H9 (cell line): ENCODE measurements at regions not wholly inside any gene's neighbourhood (a gene's known extent, or its start where the extent isn't known, plus 50 kb on each side); places are given as distances from the start of the nearest gene placed in this dataset.

ENCODE experiments used
- DNase-seq: peaks from one replicate; pipeline ENCODE4 v3.0.0-alpha.2; 2017
- H2AFZ ChIP-seq: one replicate; pipeline ENCODE4 v1.6.1; 2013; ENCODE audit warnings: mild to moderate bottlenecking, low read length, control low read depth, moderate library complexity
- H2AK5ac ChIP-seq: 2 replicates; pipeline ENCODE4 v1.6.1; 2013; ENCODE audit warnings: low read length, control low read depth, mixed read lengths; ENCODE audit not compliant: insufficient read length
- H2BK120ac ChIP-seq: one replicate; pipeline ENCODE4 v1.6.1; 2013; ENCODE audit warnings: low read depth, mild to moderate bottlenecking, low read length, control low read depth, inconsistent platforms; ENCODE audit not compliant: poor library complexity, severe bottlenecking
- H2BK12ac ChIP-seq: 2 replicates; pipeline ENCODE4 v1.6.1; 2013; ENCODE audit warnings: low read length, control low read depth, mixed read lengths, low read depth; ENCODE audit not compliant: insufficient read length
- H2BK15ac ChIP-seq: 2 replicates; pipeline ENCODE4 v1.6.1; 2013; ENCODE audit warnings: low read depth, low read length, control low read depth
- H2BK20ac ChIP-seq: one replicate; pipeline ENCODE4 v1.6.1; 2013; ENCODE audit warnings: low read depth, mild to moderate bottlenecking, low read length, control low read depth, inconsistent platforms; ENCODE audit not compliant: poor library complexity, severe bottlenecking
- H2BK5ac ChIP-seq: 2 replicates; pipeline ENCODE4 v1.6.1; 2013; ENCODE audit warnings: low read length, control low read depth, mixed read lengths; ENCODE audit not compliant: insufficient read length
- H3K14ac ChIP-seq: 2 replicates; pipeline ENCODE4 v1.6.1; 2013; ENCODE audit warnings: low read length, control low read depth; ENCODE audit not compliant: insufficient read depth
- H3K18ac ChIP-seq: 2 replicates; pipeline ENCODE4 v1.6.1; 2013; ENCODE audit warnings: low read depth, mild to moderate bottlenecking, mixed read lengths, low read length, control low read depth; ENCODE audit not compliant: insufficient read length
- H3K23ac ChIP-seq: 2 replicates; pipeline ENCODE4 v1.6.1; 2013; ENCODE audit warnings: low read length, control low read depth, mixed read lengths, low read depth; ENCODE audit not compliant: insufficient read length
- H3K23me2 ChIP-seq: 2 replicates; pipeline ENCODE4 v1.6.1; 2013; ENCODE audit warnings: low read depth, mild to moderate bottlenecking, mixed read lengths, low read length, control low read depth; ENCODE audit not compliant: insufficient read length, poor library complexity, severe bottlenecking
- H3K27ac ChIP-seq: 2 replicates; pipeline ENCODE4 v1.5.1; 2013; ENCODE audit warnings: low read length, control low read depth, mixed read lengths, low read depth; ENCODE audit not compliant: insufficient read length
- H3K27me3 ChIP-seq: 2 replicates; pipeline ENCODE4 v1.6.1; 2013; ENCODE audit warnings: low read length, control low read depth, inconsistent platforms; ENCODE audit not compliant: insufficient read depth
- H3K4ac ChIP-seq: 2 replicates; pipeline ENCODE4 v1.6.1; 2013; ENCODE audit warnings: low read depth, mild to moderate bottlenecking, control low read depth, inconsistent platforms, low read length, moderate library complexity
- H3K4me1 ChIP-seq: 2 replicates; pipeline ENCODE4 v1.6.1; 2013; ENCODE audit warnings: low read length, control low read depth, inconsistent platforms; ENCODE audit not compliant: insufficient read depth
- H3K4me2 ChIP-seq: 2 replicates; pipeline ENCODE4 v1.6.1; 2013; ENCODE audit warnings: low read length, control low read depth, mixed read lengths; ENCODE audit not compliant: insufficient read length, insufficient read depth
- H3K56ac ChIP-seq: 2 replicates; pipeline ENCODE4 v1.6.1; 2013; ENCODE audit warnings: low read depth, mild to moderate bottlenecking, mixed read lengths, low read length, control low read depth; ENCODE audit not compliant: insufficient read length
- H3K79me1 ChIP-seq: 2 replicates; pipeline ENCODE4 v1.6.1; 2013; ENCODE audit warnings: low read depth, mild to moderate bottlenecking, moderate library complexity, low read length, control low read depth, inconsistent platforms; ENCODE audit not compliant: insufficient read depth, poor library complexity, severe bottlenecking
- H3K79me2 ChIP-seq: 2 replicates; pipeline ENCODE4 v1.6.1; 2013; ENCODE audit warnings: low read length, control low read depth, inconsistent platforms; ENCODE audit not compliant: insufficient read depth
- H3K9ac ChIP-seq: 2 replicates; pipeline ENCODE4 v1.6.1; 2013; ENCODE audit warnings: low read length, control low read depth, mixed read lengths; ENCODE audit not compliant: insufficient read length; ENCODE audit errors: extremely low read depth
- H3K9me3 ChIP-seq: one replicate; pipeline ENCODE4 v1.6.1; 2013; ENCODE audit warnings: low read depth, low read length, inconsistent platforms; ENCODE audit not compliant: control insufficient read depth
- H3T11ph ChIP-seq: one replicate; pipeline ENCODE4 v1.6.1; 2013; ENCODE audit warnings: mild to moderate bottlenecking, low read length, control low read depth, inconsistent platforms
- H4K20me1 ChIP-seq: one replicate; pipeline ENCODE4 v1.6.1; 2013; ENCODE audit not compliant: control insufficient read depth, insufficient read length, insufficient read depth
- H4K5ac ChIP-seq: 2 replicates; pipeline ENCODE4 v1.6.1; 2013; ENCODE audit warnings: low read depth, mild to moderate bottlenecking, mixed read lengths, low read length, control low read depth; ENCODE audit not compliant: insufficient read length
- H4K8ac ChIP-seq: replicated peaks from 2 replicates; pipeline ENCODE4 v1.6.1; 2013; ENCODE audit warnings: low read length, control low read depth, mixed read lengths, low read depth; ENCODE audit not compliant: insufficient read length
- H4K91ac ChIP-seq: 2 replicates; pipeline ENCODE4 v1.6.1; 2013; ENCODE audit warnings: low read depth, mild to moderate bottlenecking, moderate library complexity, mixed read lengths, low read length, control low read depth; ENCODE audit not compliant: insufficient read length
- H3K27ac Mint-ChIP-seq, 3 experiments: 2 replicates in 2 of 3; 3 replicates in 1 of 3; pipeline ENCODE4 v1.8.0; 2020 to 2021; ENCODE audit warnings: mixed read lengths in 3 of 3, mild to moderate bottlenecking in 1 of 3, moderate library complexity in 1 of 3
- H3K27me3 Mint-ChIP-seq: 2 replicates; pipeline ENCODE4 v1.8.0; 2021; ENCODE audit warnings: low read depth, mild to moderate bottlenecking, moderate library complexity, mixed read lengths
- H3K36me3 Mint-ChIP-seq, 3 experiments: 2 replicates in 2 of 3; 3 replicates in 1 of 3; pipeline ENCODE4 v1.8.0; 2020 to 2021; ENCODE audit warnings: low read depth in 3 of 3, mixed read lengths in 3 of 3; ENCODE audit not compliant: insufficient read depth in 1 of 3
- H3K4me1 Mint-ChIP-seq, 2 experiments: 2 replicates each; pipeline ENCODE4 v1.8.0; 2020; ENCODE audit warnings: mixed read lengths in 2 of 2
- H3K4me3 Mint-ChIP-seq, 2 experiments: 2 replicates in 1 of 2; 3 replicates in 1 of 2; pipeline ENCODE4 v1.8.0; 2020 to 2021; ENCODE audit warnings: mild to moderate bottlenecking in 2 of 2, mixed read lengths in 2 of 2, moderate library complexity in 1 of 2
- H3K9me3 Mint-ChIP-seq, 2 experiments: 2 replicates in 1 of 2; 3 replicates in 1 of 2; pipeline ENCODE4 v1.8.0; 2020; ENCODE audit warnings: mild to moderate bottlenecking in 2 of 2, mixed read lengths in 2 of 2, moderate library complexity in 1 of 2
- WGBS: extraction: QIAGEN DNeasy Blood & Tissue Kit; methylation state at CpG from one replicate; pipeline ENCODE4 v1.1.7; 2013; ENCODE audit warnings: missing lambda C conversion rate, low lambda C conversion rate, mixed read lengths; ENCODE audit not compliant: insufficient read length; ENCODE audit errors: extremely low coverage; 5-methylcytosine and 5-hydroxymethylcytosine counted together
- TF ChIP-seq, protein P1 (sequence below): fragments of 200-600 bp; sonication (generic); conservative IDR thresholded peaks from 3 replicates; pipeline ENCODE4 v1.8.0; 2021; ENCODE audit warnings: antibody characterized with exemption, mild to moderate bottlenecking

- Histone ChIP-seq H4K8ac (no peak overlapping the region), H3K23ac (no peak overlapping the region), H3T11ph (no peak overlapping the region), H3K9me3 (no peaks in the 10 kb centered on the region), H2BK15ac (no peak overlapping the region), H2AK5ac (no peak overlapping the region), H4K20me1 (no peaks in the 10 kb centered on the region), H2BK120ac (no peak overlapping the region), H2BK5ac (no peak overlapping the region), H3K4me2 (no peak overlapping the region), H3K23me2 (no peaks in the 10 kb centered on the region), H3K79me1 (no peaks in the 10 kb centered on the region), H3K27me3 (no peaks in the 10 kb centered on the region), H3K79me2 (no peaks in the 10 kb centered on the region), H4K5ac (no peak overlapping the region), H3K4me1 (no peaks in the 10 kb centered on the region), H2BK20ac (no peak overlapping the region), H2BK12ac (no peak overlapping the region), H3K27ac (no peak overlapping the region), H2AFZ (no peak overlapping the region), H3K56ac (no peak overlapping the region), H3K14ac (no peak overlapping the region), H3K9ac (no peak overlapping the region), H3K4ac (no peak overlapping the region), H3K18ac (no peak overlapping the region), H4K91ac (no peak overlapping the region)
- no peak overlapping the region for H3K4me3 Mint-ChIP-seq
- H3K36me3 Mint-ChIP-seq: no peaks in the 10 kb centered on the region
- no peak for DNase-seq
- H3K4me1 Mint-ChIP-seq: no peaks in the 10 kb centered on the region
- no CpG with 5 or more reads among the region's 2 CpGs for WGBS
- peak overlapping the region in 1 of 3 experiments; percentile 33; a peak in 1 of 7 replicates for H3K27ac Mint-ChIP-seq
- H3K9me3 Mint-ChIP-seq: no peaks in the 10 kb centered on the region
- TF ChIP-seq, protein P1, sequence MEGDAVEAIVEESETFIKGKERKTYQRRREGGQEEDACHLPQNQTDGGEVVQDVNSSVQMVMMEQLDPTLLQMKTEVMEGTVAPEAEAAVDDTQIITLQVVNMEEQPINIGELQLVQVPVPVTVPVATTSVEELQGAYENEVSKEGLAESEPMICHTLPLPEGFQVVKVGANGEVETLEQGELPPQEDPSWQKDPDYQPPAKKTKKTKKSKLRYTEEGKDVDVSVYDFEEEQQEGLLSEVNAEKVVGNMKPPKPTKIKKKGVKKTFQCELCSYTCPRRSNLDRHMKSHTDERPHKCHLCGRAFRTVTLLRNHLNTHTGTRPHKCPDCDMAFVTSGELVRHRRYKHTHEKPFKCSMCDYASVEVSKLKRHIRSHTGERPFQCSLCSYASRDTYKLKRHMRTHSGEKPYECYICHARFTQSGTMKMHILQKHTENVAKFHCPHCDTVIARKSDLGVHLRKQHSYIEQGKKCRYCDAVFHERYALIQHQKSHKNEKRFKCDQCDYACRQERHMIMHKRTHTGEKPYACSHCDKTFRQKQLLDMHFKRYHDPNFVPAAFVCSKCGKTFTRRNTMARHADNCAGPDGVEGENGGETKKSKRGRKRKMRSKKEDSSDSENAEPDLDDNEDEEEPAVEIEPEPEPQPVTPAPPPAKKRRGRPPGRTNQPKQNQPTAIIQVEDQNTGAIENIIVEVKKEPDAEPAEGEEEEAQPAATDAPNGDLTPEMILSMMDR: no peak
- no peaks in the 10 kb centered on the region for H3K27me3 Mint-ChIP-seq
These were observed 239.7 kb downstream of the PDCD6IP start for GRCh38 chr3:34038131-34038530.
